ENCODE measurements at regions not wholly inside any gene's neighbourhood (a gene's known extent, or its start where the extent isn't known, plus 50 kb on each side); places are given as distances from the start of the nearest gene placed in this dataset.

GRCh38 chr1:103854279-103854678 is 104.6 kb downstream of the AMY1C start:
- DNase-seq (ENCODE audit: extremely low spot score), result no peak
- Histone ChIP-seq H3K4me1 (ENCODE audit: insufficient read depth) (no peaks in the 10 kb centered on the region), H3K4me3 (ENCODE audit: low read depth, low read length) (no peak overlapping the region), H3K27ac (ENCODE audit: low read depth) (no peak overlapping the region), H3K36me3 (ENCODE audit: insufficient read depth) (no peaks in the 10 kb centered on the region)

DNA sequence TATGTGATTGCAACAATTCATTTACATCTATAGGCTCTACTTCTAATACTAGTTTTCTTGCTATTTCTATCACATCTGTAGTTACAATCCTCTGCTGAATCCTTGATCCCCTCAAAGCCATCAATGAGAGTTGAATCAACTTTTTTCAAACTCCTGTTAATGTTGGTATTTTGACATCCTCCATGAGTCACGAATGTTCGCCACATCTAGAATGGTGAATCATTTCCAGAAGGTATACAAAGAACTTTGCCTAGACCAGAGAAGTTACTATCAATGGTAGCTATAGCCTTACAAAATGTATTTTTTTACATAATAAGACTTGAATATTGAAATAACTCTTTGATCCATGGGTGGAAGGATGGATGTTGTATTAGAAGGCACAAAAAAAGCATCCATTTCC is 110.0 kb downstream of the AMY1C start:
- Histone ChIP-seq H3K36me3 (ENCODE audit: insufficient read depth) (no peaks in the 10 kb centered on the region), H3K4me1 (ENCODE audit: insufficient read depth) (no peaks in the 10 kb centered on the region), H3K27ac (ENCODE audit: low read depth) (no peak overlapping the region), H3K4me3 (ENCODE audit: low read depth, low read length) (no peak overlapping the region)
- 85% methylated on average over 2 of the region's 2 CpGs for WGBS
- DNase-seq (ENCODE audit: extremely low spot score), result no peak

DNA sequence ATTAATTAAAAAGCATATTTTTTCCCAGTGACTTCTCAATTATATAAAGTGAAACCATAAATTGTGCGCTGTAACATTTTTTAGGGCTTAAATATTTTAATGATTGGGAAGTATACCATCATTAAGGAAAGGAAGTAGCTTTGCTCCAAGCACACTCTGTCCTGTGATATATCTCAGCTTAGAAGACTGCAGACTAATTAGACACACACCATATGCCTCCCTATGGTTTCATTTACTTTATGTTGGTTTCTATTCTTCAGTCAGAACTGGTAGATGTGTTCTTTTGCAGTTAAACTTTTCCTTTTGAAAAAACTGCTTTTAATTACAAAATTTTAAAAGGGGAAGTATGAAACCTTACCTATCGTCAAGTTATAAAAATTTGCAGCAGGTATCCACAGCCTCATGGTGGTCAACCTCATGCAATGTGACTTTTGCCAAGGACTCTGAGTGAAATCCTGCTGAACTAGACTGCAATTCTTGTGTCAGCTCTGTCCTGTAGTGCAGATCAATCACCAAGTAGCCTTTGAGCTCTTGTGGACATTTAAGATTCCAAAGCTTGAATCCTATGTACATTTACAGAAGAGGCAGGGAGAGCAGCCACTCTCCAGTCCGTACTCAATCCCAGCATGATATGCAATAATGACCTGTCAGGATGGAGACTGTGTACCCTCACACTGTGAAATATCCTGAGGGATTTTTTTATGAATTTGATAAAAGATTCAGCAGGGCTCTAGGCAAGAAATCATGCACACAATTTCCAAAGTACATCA is 149.1 kb downstream of the AMY1C start:
- 75% methylated on average over 3 of the region's 3 CpGs for WGBS
- Histone ChIP-seq H3K4me1 (ENCODE audit: insufficient read depth) (no peaks in the 10 kb centered on the region), H3K4me3 (ENCODE audit: low read depth, low read length) (no peak overlapping the region), H3K27ac (ENCODE audit: low read depth) (no peak overlapping the region), H3K36me3 (ENCODE audit: insufficient read depth) (no peaks in the 10 kb centered on the region)
- no peak for DNase-seq (ENCODE audit: extremely low spot score)

GRCh38 chr1:103900005-103900404 is 150.3 kb downstream of the AMY1C start:
- Histone ChIP-seq H3K4me1 (ENCODE audit: insufficient read depth) (no peaks in the 10 kb centered on the region), H3K4me3 (ENCODE audit: low read depth, low read length) (no peak overlapping the region), H3K36me3 (ENCODE audit: insufficient read depth) (no peaks in the 10 kb centered on the region), H3K27ac (ENCODE audit: low read depth) (no peak overlapping the region)
- no peak for DNase-seq (ENCODE audit: extremely low spot score)
- 88% methylated on average over 3 of the region's 3 CpGs for WGBS

- Histone ChIP-seq H3K4me3 (ENCODE audit: low read depth, low read length) (no peak overlapping the region), H3K27ac (ENCODE audit: low read depth) (no peak overlapping the region), H3K36me3 (ENCODE audit: insufficient read depth) (no peaks in the 10 kb centered on the region), H3K4me1 (ENCODE audit: insufficient read depth) (no peaks in the 10 kb centered on the region)
- WGBS, result 67% methylated on average over 4 of the region's 4 CpGs
- no peak for DNase-seq (ENCODE audit: extremely low spot score)
Measured at GRCh38 chr1:103901072-103901471, 151.4 kb downstream of the AMY1C start.

- Histone ChIP-seq H3K4me3 (ENCODE audit: low read depth, low read length) (no peak overlapping the region), H3K4me1 (ENCODE audit: insufficient read depth) (no peaks in the 10 kb centered on the region), H3K27ac (ENCODE audit: low read depth) (no peak overlapping the region), H3K36me3 (ENCODE audit: insufficient read depth) (no peaks in the 10 kb centered on the region)
- no peak for DNase-seq (ENCODE audit: extremely low spot score)
- 91% methylated on average over 1 of the region's 1 CpG for WGBS
Measured at GRCh38 chr1:103905363-103905762, 155.7 kb downstream of the AMY1C start.

- Histone ChIP-seq H3K36me3 (ENCODE audit: insufficient read depth) (no peaks in the 10 kb centered on the region), H3K27ac (ENCODE audit: low read depth) (no peak overlapping the region), H3K4me1 (ENCODE audit: insufficient read depth) (no peaks in the 10 kb centered on the region), H3K4me3 (ENCODE audit: low read depth, low read length) (no peak overlapping the region)
- no peak for DNase-seq (ENCODE audit: extremely low spot score)
- 72% methylated on average over 2 of the region's 2 CpGs for WGBS
Measured at GRCh38 chr1:103911450-103911849, 161.8 kb downstream of the AMY1C start.

DNA sequence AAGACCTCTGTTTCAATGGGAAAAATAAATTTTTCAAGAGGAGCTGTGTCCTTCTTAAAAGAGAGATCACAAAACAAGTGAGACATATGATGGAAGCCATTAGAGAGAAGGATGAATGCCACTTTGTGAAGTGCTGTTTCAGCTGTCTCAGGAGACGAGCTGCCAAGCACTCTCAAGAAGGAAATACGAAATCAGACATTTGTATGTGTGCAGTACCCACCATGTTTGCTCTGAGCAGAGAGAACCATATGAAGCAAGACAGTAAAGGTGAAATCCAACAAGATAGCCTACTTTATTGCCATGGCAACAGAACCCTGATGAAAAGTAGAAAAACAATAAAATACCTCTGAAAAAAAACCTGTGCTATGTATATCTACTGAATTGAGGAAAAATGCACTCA is 168.1 kb downstream of the AMY1C start:
- Histone ChIP-seq H3K36me3 (ENCODE audit: insufficient read depth) (no peaks in the 10 kb centered on the region), H3K4me1 (ENCODE audit: insufficient read depth) (no peaks in the 10 kb centered on the region), H3K4me3 (ENCODE audit: low read depth, low read length) (no peak overlapping the region), H3K27ac (ENCODE audit: low read depth) (no peak overlapping the region)
- no peak for DNase-seq (ENCODE audit: extremely low spot score)
- 47% methylated on average over 2 of the region's 2 CpGs for WGBS

- WGBS, result 71% methylated on average over 1 of the region's 1 CpG
- DNase-seq (ENCODE audit: extremely low spot score), result no peak
Measured at GRCh38 chr1:103931891-103932290, 182.2 kb downstream of the AMY1C start.

DNA sequence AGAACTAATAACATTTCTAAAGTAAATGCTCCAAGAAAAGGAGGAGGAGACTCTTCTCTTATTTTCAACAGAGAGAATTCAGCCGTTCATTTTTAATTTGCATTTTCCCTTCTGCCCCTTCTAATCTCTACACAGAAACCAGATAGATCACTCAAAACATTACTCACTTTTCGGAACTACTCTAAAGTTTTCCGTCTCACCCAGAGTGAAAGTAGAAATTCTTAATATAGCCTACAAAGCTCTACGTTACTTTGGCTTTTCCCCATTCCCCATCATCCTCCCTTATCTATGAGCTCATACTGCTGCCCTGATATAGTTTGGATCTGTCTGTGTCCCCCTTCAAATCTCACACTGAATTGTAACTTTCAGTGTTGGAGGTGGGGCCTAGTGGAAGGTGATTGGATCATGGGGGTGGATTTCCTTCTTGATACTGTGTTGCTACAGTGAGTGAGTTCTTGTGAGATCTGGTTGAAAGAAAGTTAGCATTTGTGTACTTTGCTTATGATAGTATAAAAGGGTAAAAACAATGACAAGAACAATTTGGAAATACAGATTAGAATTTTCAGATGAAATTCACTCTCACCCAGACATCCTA is 188.2 kb downstream of the AMY1C start:
- 58% methylated on average over 4 of the region's 4 CpGs for WGBS
- no peak overlapping the region for H3K27ac ChIP-seq (ENCODE audit: low read depth)
- H3K4me3 ChIP-seq (ENCODE audit: low read depth, low read length), result no peak overlapping the region
- no peaks in the 10 kb centered on the region for H3K36me3 ChIP-seq (ENCODE audit: insufficient read depth)
- no peak for DNase-seq (ENCODE audit: extremely low spot score)
- no peaks in the 10 kb centered on the region for H3K4me1 ChIP-seq (ENCODE audit: insufficient read depth)

More at GRCh38 chr1:103931891-103932290, 182.2 kb downstream of the AMY1C start:
- Histone ChIP-seq H3K4me1 (ENCODE audit: insufficient read depth) (no peaks in the 10 kb centered on the region), H3K27ac (ENCODE audit: low read depth) (no peak overlapping the region), H3K4me3 (ENCODE audit: low read depth, low read length) (no peak overlapping the region), H3K36me3 (ENCODE audit: insufficient read depth) (no peaks in the 10 kb centered on the region)

- Histone ChIP-seq H3K4me1 (ENCODE audit: insufficient read depth) (no peaks in the 10 kb centered on the region), H3K36me3 (ENCODE audit: insufficient read depth) (no peaks in the 10 kb centered on the region), H3K4me3 (ENCODE audit: low read depth, low read length) (no peak overlapping the region), H3K27ac (ENCODE audit: low read depth) (no peak overlapping the region)
- 44% methylated on average over 3 of the region's 3 CpGs for WGBS
- DNase-seq (ENCODE audit: extremely low spot score), result no peak
Measured at GRCh38 chr1:103941086-103941485, 191.4 kb downstream of the AMY1C start.

DNA sequence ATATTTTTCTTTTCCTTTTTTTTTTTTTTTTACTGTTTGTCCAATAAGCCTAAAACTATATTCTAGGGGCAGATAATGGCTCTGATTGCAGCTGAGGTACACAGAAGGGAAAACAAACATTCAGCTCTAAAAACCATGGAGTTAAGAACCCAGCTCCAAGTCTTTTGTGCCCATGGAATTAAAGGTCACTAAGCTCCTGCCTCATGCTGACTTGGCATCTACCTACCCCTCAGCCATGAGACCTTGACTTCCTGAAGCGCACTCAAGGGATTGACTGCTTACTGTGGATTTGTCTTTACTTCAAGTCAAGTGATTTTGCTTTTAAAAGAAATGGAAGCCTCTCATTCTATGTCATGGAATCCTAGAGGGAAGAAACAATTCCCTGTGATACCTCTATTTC is 192.3 kb downstream of the AMY1C start:
- no peaks in the 10 kb centered on the region for H3K36me3 ChIP-seq (ENCODE audit: insufficient read depth)
- no peak for DNase-seq (ENCODE audit: extremely low spot score)
- H3K4me1 ChIP-seq (ENCODE audit: insufficient read depth), result no peaks in the 10 kb centered on the region
- H3K4me3 ChIP-seq (ENCODE audit: low read depth, low read length), result no peak overlapping the region
- 91% methylated on average over 1 of the region's 1 CpG for WGBS
- no peak overlapping the region for H3K27ac ChIP-seq (ENCODE audit: low read depth)

DNA sequence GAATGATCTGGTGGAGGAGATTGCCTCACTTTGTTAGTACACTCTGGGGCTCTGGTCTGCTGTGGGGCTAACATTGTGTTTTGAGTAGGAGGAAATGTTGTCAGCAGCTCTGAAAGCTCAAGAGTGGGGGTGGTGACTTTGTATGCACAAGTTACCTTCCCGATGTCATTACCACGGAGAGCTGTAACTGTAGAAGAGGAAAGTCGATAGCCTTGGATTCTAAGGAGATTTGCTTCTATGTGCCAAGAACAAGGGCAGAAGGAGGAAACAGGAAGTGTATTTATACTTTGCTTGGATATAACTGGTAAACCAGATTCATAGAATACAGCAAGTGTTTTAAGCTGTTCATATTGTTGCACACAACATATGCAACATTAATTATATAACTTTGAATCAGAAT is 196.1 kb downstream of the AMY1C start:
- no peak overlapping the region for H3K27ac ChIP-seq (ENCODE audit: low read depth)
- 54% methylated on average over 3 of the region's 3 CpGs for whole genome bisulfite sequencing
- H3K4me1 ChIP-seq (ENCODE audit: insufficient read depth), result no peaks in the 10 kb centered on the region
- no peak overlapping the region for H3K4me3 ChIP-seq (ENCODE audit: low read depth, low read length)
- DNase-seq (ENCODE audit: extremely low spot score), result no peak
- H3K36me3 ChIP-seq (ENCODE audit: insufficient read depth), result no peaks in the 10 kb centered on the region

DNA sequence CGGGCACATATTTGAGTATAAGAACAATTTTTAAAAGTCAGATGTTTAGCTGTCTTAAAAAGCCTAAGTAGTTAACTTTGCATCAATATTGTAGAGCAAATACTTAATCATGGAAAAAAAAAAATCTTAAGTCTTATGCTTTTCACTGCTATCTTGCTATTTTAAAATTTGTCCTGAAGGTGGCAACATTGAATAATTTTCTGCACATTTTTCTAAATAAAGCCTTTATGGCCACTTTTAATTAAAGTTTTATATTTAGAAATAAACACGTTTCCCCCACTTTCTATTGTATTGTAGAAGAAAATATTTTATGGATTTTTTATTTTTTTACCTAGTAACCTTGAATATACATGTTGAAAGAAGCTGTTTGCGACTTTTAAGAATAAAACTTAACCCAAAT is 198.8 kb downstream of the AMY1C start:
- no peak overlapping the region for H3K4me3 ChIP-seq (ENCODE audit: low read depth, low read length)
- no peaks in the 10 kb centered on the region for H3K4me1 ChIP-seq (ENCODE audit: insufficient read depth)
- H3K27ac ChIP-seq (ENCODE audit: low read depth), result no peak overlapping the region
- 46% methylated on average over 3 of the region's 3 CpGs for WGBS
- no peaks in the 10 kb centered on the region for H3K36me3 ChIP-seq (ENCODE audit: insufficient read depth)
- no peak for DNase-seq (ENCODE audit: extremely low spot score)

Measured in urinary bladder (tissue), 3 donors.